ENCODE measurements at regions not wholly inside any gene's neighbourhood (a gene's known extent, or its start where the extent isn't known, plus 50 kb on each side); places are given as distances from the start of the nearest gene placed in this dataset.

- intact Hi-C loops (cut with micrococcal nuclease; ENCODE audit: unreplicated experiment), result loop anchor here (10.0 kb wide), 1 partner anchor 873 kb away; the partner anchor contains the start of gene HS3ST3B1
- Mint-ChIP-seq H3K36me3 (ENCODE audit: insufficient read depth, unreplicated experiment) (no peaks in the 10 kb centered on the region), H3K9me3 (ENCODE audit: low read depth, unreplicated experiment) (no peaks in the 10 kb centered on the region), H3K4me3 (ENCODE audit: low read depth, unreplicated experiment) (no peak overlapping the region), H3K4me1 (ENCODE audit: low read depth, unreplicated experiment) (no peaks in the 10 kb centered on the region), H3K27ac (ENCODE audit: unreplicated experiment) (no peak overlapping the region), H3K27me3 (ENCODE audit: unreplicated experiment) (no peaks in the 10 kb centered on the region)
- TF ChIP-seq CTCF (IDR thresholded peaks at IDR 0.05; ENCODE audit: unreplicated experiment), result no peak
- DNase-seq, result no peak
- BruUV-seq (replicated peaks), result no TSS peak
- CTCF ChIA-PET, result interaction anchor here (1.2 kb wide), 1 partner anchor 21 kb away, joined by 3 read pairs; no protein-coding TSS in a partner anchor
Measured at GRCh38 chr17:15177343-15177742, 87.8 kb downstream of the PMP22 start.

GRCh38 chr17:15175356-15175755, 89.8 kb downstream of the PMP22 start:
- H3K4me1 Mint-ChIP-seq (ENCODE audit: low read depth, unreplicated experiment), result no peaks in the 10 kb centered on the region
- H3K27me3 Mint-ChIP-seq (ENCODE audit: unreplicated experiment), result no peaks in the 10 kb centered on the region
- no peak overlapping the region for H3K4me3 Mint-ChIP-seq (ENCODE audit: low read depth, unreplicated experiment)
- no peaks in the 10 kb centered on the region for H3K36me3 Mint-ChIP-seq (ENCODE audit: insufficient read depth, unreplicated experiment)
- no peak overlapping the region for H3K27ac Mint-ChIP-seq (ENCODE audit: unreplicated experiment)
- DNase-seq, result no peak
- TF ChIP-seq CTCF (IDR thresholded peaks at IDR 0.05; ENCODE audit: unreplicated experiment), result no peak
- no TSS peak for BruUV-seq (replicated peaks)
- intact Hi-C loops (cut with micrococcal nuclease; ENCODE audit: unreplicated experiment), result loop anchor here (10.0 kb wide), 1 partner anchor 871 kb away; the partner anchor contains the start of gene HS3ST3B1
- H3K9me3 Mint-ChIP-seq (ENCODE audit: low read depth, unreplicated experiment), result peaks cover 2% of the 10 kb centered on the region
- CTCF ChIA-PET, result no interaction called here

GRCh38 chr17:15171167-15172047, 93.7 kb downstream of the PMP22 start:
- DNase-seq, result peak; percentile 62
- CTCF ChIA-PET, result no interaction called here
- no peak overlapping the region for H3K27ac Mint-ChIP-seq (ENCODE audit: unreplicated experiment)
- H3K27me3 Mint-ChIP-seq (ENCODE audit: unreplicated experiment), result no peaks in the 10 kb centered on the region
- no peak for TF ChIP-seq CTCF (IDR thresholded peaks at IDR 0.05; ENCODE audit: unreplicated experiment)
- H3K4me1 Mint-ChIP-seq (ENCODE audit: low read depth, unreplicated experiment), result no peaks in the 10 kb centered on the region
- H3K9me3 Mint-ChIP-seq (ENCODE audit: low read depth, unreplicated experiment), result peaks cover 2% of the 10 kb centered on the region
- H3K36me3 Mint-ChIP-seq (ENCODE audit: insufficient read depth, unreplicated experiment), result no peaks in the 10 kb centered on the region
- BruUV-seq (replicated peaks), result no TSS peak
- intact Hi-C loops (cut with micrococcal nuclease; ENCODE audit: unreplicated experiment), result loop anchor here (10.0 kb wide), 1 partner anchor 867 kb away; the partner anchor contains the start of gene HS3ST3B1
- no peak overlapping the region for H3K4me3 Mint-ChIP-seq (ENCODE audit: low read depth, unreplicated experiment)

GRCh38 chr17:15169676-15170075, 95.5 kb downstream of the PMP22 start:
- H3K27me3 Mint-ChIP-seq (ENCODE audit: unreplicated experiment), result no peaks in the 10 kb centered on the region
- intact Hi-C loops (cut with micrococcal nuclease; ENCODE audit: unreplicated experiment), result loop anchor here (10.0 kb wide), 1 partner anchor 865 kb away; the partner anchor contains the start of gene HS3ST3B1
- no peaks in the 10 kb centered on the region for H3K36me3 Mint-ChIP-seq (ENCODE audit: insufficient read depth, unreplicated experiment)
- peaks cover 2% of the 10 kb centered on the region for H3K9me3 Mint-ChIP-seq (ENCODE audit: low read depth, unreplicated experiment)
- CTCF ChIA-PET, result no interaction called here
- DNase-seq, result no peak
- no peaks in the 10 kb centered on the region for H3K4me1 Mint-ChIP-seq (ENCODE audit: low read depth, unreplicated experiment)
- H3K4me3 Mint-ChIP-seq (ENCODE audit: low read depth, unreplicated experiment), result no peak overlapping the region
- no TSS peak for BruUV-seq (replicated peaks)
- H3K27ac Mint-ChIP-seq (ENCODE audit: unreplicated experiment), result no peak overlapping the region
- no peak for TF ChIP-seq CTCF (IDR thresholded peaks at IDR 0.05; ENCODE audit: unreplicated experiment)

Data from Calu3 (cell line).